ENCODE measurements at regions not wholly inside any gene's neighbourhood (a gene's known extent, or its start where the extent isn't known, plus 50 kb on each side); places are given as distances from the start of the nearest gene placed in this dataset.
"Not testable (repeated sequence)": the region's sequence is repeated elsewhere in the genome, so short reads cannot be mapped to it uniquely, and the experiment has no call there.

GRCh38 chr3:95237783-95238182 is 1174.9 kb downstream of the NSUN3 start:
- H3K27me3 ChIP-seq, result no peaks in the 10 kb centered on the region
- no peaks in the 10 kb centered on the region for H3K36me3 ChIP-seq
- no peak for DNase-seq
- no peaks in the 10 kb centered on the region for H3K4me1 ChIP-seq
- intact Hi-C loops (cut with DNase I; ENCODE audit: low total_unique reads), result no loop called here
- H3K27ac ChIP-seq, result no peak overlapping the region
- no peaks in the 10 kb centered on the region for H3K9me3 ChIP-seq
- no peak overlapping the region for H3K4me3 ChIP-seq
- TF ChIP-seq CTCF (IDR thresholded peaks at IDR 0.05), result no peak
- TF ChIP-seq POLR2A (IDR thresholded peaks at IDR 0.05), result no peak

- no peak overlapping the region for H3K27ac ChIP-seq
- H3K4me1 ChIP-seq, result no peaks in the 10 kb centered on the region
- no peaks in the 10 kb centered on the region for H3K36me3 ChIP-seq
- no peaks in the 10 kb centered on the region for H3K9me3 ChIP-seq
- intact Hi-C loops (cut with DNase I; ENCODE audit: low total_unique reads), result no loop called here
- no peak overlapping the region for H3K4me3 ChIP-seq
- no peak for TF ChIP-seq CTCF (IDR thresholded peaks at IDR 0.05)
- TF ChIP-seq POLR2A (IDR thresholded peaks at IDR 0.05), result no peak
- H3K27me3 ChIP-seq, result no peaks in the 10 kb centered on the region
- no peak for DNase-seq
Measured at GRCh38 chr3:95240395-95240794, 1177.5 kb downstream of the NSUN3 start.

DNA sequence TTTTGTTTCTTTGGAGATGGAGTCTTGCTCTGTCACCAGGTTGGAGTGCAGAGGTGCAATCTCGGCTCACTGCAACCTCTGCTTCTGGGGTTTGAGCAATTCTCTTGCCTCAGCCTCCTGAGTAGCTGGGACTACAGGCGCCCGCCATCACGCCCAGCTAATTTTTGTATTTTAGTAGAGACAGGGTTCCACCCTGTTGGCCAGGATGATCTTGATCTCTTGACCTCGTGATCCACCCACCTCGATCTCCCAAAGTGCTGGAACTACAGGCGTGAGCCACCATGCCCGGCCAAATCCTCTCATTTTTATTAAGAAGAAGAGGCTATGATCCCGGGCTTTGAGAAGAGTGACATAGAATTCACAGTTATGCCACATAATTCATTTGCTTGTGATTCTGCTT is 1178.4 kb downstream of the NSUN3 start:
- DNase-seq; H3K36me3 ChIP-seq; H3K9me3 ChIP-seq; H3K27me3 ChIP-seq; H3K4me1 ChIP-seq; H3K27ac ChIP-seq; intact Hi-C loops (cut with DNase I; ENCODE audit: low total_unique reads); H3K4me3 ChIP-seq: not testable (repeated sequence)

DNA sequence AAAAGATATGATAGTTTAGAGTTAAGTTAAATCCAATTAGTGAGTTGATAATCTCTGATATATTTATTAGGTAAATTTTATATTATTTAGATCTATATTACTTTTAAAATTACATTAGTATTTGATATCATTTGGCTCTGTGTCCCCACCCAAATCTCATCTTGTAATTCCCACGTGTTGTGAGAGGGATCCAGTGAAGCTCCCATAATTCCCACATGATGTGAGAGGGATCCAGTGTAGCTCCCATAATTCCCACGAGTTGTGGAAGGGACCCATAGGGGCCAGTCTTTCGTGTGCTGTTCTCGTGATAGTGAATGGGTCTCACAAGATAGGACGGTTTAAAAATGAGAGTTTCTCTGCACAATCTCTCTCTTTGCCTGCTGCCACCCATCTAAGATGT is 1183.6 kb downstream of the NSUN3 start:
- no peak overlapping the region for H3K27ac ChIP-seq
- H3K9me3 ChIP-seq, result peaks cover 0 to under 1% of the 10 kb centered on the region in 2 donors
- intact Hi-C loops (cut with DNase I; ENCODE audit: low total_unique reads), result no loop called here
- H3K27me3 ChIP-seq, result no peaks in the 10 kb centered on the region
- no peaks in the 10 kb centered on the region for H3K36me3 ChIP-seq
- TF ChIP-seq POLR2A (IDR thresholded peaks at IDR 0.05) (no peak), CTCF (IDR thresholded peaks at IDR 0.05) (no peak)
- DNase-seq, result no peak
- no peak overlapping the region for H3K4me3 ChIP-seq
- no peaks in the 10 kb centered on the region for H3K4me1 ChIP-seq

GRCh38 chr3:95254061-95254460 is 1191.2 kb downstream of the NSUN3 start:
- H3K36me3 ChIP-seq, result no peaks in the 10 kb centered on the region
- intact Hi-C loops (cut with DNase I; ENCODE audit: low total_unique reads), result no loop called here
- no peak overlapping the region for H3K4me3 ChIP-seq
- peaks cover 0 to 3% of the 10 kb centered on the region in 2 donors for H3K9me3 ChIP-seq
- no peaks in the 10 kb centered on the region for H3K4me1 ChIP-seq
- TF ChIP-seq POLR2A (IDR thresholded peaks at IDR 0.05), result no peak
- TF ChIP-seq CTCF (IDR thresholded peaks at IDR 0.05), result no peak
- DNase-seq, result no peak
- H3K27me3 ChIP-seq, result no peaks in the 10 kb centered on the region
- H3K27ac ChIP-seq, result no peak overlapping the region

GRCh38 chr3:95254758-95255157 is 1191.9 kb downstream of the NSUN3 start:
- H3K4me1 ChIP-seq, result no peaks in the 10 kb centered on the region
- intact Hi-C loops (cut with DNase I; ENCODE audit: low total_unique reads), result no loop called here
- no peak overlapping the region for H3K4me3 ChIP-seq
- no peak overlapping the region for H3K27ac ChIP-seq
- no peaks in the 10 kb centered on the region for H3K36me3 ChIP-seq
- TF ChIP-seq POLR2A (IDR thresholded peaks at IDR 0.05), result no peak
- no peak for TF ChIP-seq CTCF (IDR thresholded peaks at IDR 0.05)
- no peaks in the 10 kb centered on the region for H3K27me3 ChIP-seq
- DNase-seq, result no peak
- peaks cover 0 to 3% of the 10 kb centered on the region in 2 donors for H3K9me3 ChIP-seq
